ENCODE measurements at regions not wholly inside any gene's neighbourhood (a gene's known extent, or its start where the extent isn't known, plus 50 kb on each side); places are given as distances from the start of the nearest gene placed in this dataset.

- Histone ChIP-seq H3K79me1 (ENCODE audit: insufficient read depth, low read depth, low read length, poor library complexity, severe bottlenecking) (peaks cover 4% of the 10 kb centered on the region), H3K4me2 (ENCODE audit: insufficient read depth, insufficient read length, low read length) (no peak overlapping the region), H2AFZ (ENCODE audit: low read length) (no peak overlapping the region), H3K27me3 (ENCODE audit: insufficient read depth, low read length) (no peaks in the 10 kb centered on the region), H3K4me1 (ENCODE audit: insufficient read depth, low read length) (peaks cover 4% of the 10 kb centered on the region; the same call in 1 of the 2 replicates), H3K18ac (ENCODE audit: insufficient read length, low read depth, low read length) (no peak overlapping the region), H2BK120ac (ENCODE audit: low read depth, low read length, poor library complexity, severe bottlenecking) (no peak overlapping the region), H3K27ac (ENCODE audit: insufficient read length, low read depth, low read length) (no peak overlapping the region), H3K9ac (ENCODE audit: extremely low read depth, insufficient read length, low read length) (no peak overlapping the region), H2BK12ac (ENCODE audit: insufficient read length, low read depth, low read length) (no peak overlapping the region), H3K9me3 (ENCODE audit: control insufficient read depth, low read depth, low read length) (no peaks in the 10 kb centered on the region), H3K23ac (ENCODE audit: insufficient read length, low read depth, low read length) (no peak overlapping the region), H3K4ac (ENCODE audit: low read depth, low read length) (no peak overlapping the region), H4K5ac (ENCODE audit: insufficient read length, low read depth, low read length) (no peak overlapping the region), H2BK5ac (ENCODE audit: insufficient read length, low read length) (no peak overlapping the region), H2BK15ac (ENCODE audit: low read depth, low read length) (no peak overlapping the region), H3K79me2 (ENCODE audit: insufficient read depth, low read length) (peaks cover 10% of the 10 kb centered on the region; the same call in 1 of the 2 replicates), H4K8ac (replicated peaks; ENCODE audit: insufficient read length, low read depth, low read length) (no peak overlapping the region), H4K20me1 (ENCODE audit: control insufficient read depth, insufficient read depth, insufficient read length) (no peaks in the 10 kb centered on the region), H3T11ph (ENCODE audit: low read length) (no peak overlapping the region), H2AK5ac (ENCODE audit: insufficient read length, low read length) (no peak overlapping the region), H3K14ac (ENCODE audit: insufficient read depth, low read length) (no peak overlapping the region), H3K23me2 (ENCODE audit: insufficient read length, low read depth, low read length, poor library complexity, severe bottlenecking) (no peaks in the 10 kb centered on the region), H4K91ac (ENCODE audit: insufficient read length, low read depth, low read length) (no peak overlapping the region), H2BK20ac (ENCODE audit: low read depth, low read length, poor library complexity, severe bottlenecking) (no peak overlapping the region), H3K56ac (ENCODE audit: insufficient read length, low read depth, low read length) (no peak overlapping the region)
- DNase-seq: peak; percentile 47
- Mint-ChIP-seq H3K4me3 (no peak overlapping the region), H3K27me3 (ENCODE audit: low read depth) (no peaks in the 10 kb centered on the region), H3K4me1 (peaks cover 19 to 22% of the 10 kb centered on the region in 2 experiments), H3K36me3 (ENCODE audit: insufficient read depth in 1 of 3, low read depth in 3 of 3) (peaks cover 5 to 13% (median 10%) of the 10 kb centered on the region in 3 experiments; a peak in 6 of 7 replicates), H3K9me3 (no peaks in the 10 kb centered on the region; a peak in 1 of 5 replicates), H3K27ac (peak overlapping the region; percentile 44 to 92 (median 58); a peak in 4 of 7 replicates)
- no peak for TF ChIP-seq CTCF (conservative IDR thresholded peaks at IDR 0.05)
- WGBS (ENCODE audit: extremely low coverage, insufficient read length, low lambda C conversion rate): no CpG with 5 or more reads among the region's 3 CpGs
Observed at GRCh38 chr6:21891080-21891479, 297.5 kb downstream of the SOX4 start.
